Kasumi-1 (cell line): ENCODE measurements at regions not wholly inside any gene's neighbourhood (a gene's known extent, or its start where the extent isn't known, plus 50 kb on each side); places are given as distances from the start of the nearest gene placed in this dataset.
"Not testable (repeated sequence)": the region's sequence is repeated elsewhere in the genome, so short reads cannot be mapped to it uniquely, and the experiment has no call there.

Experiments
- DNase-seq, 2 experiments: peaks; one replicate each; lab custom pipeline; 2025; lab: John Stamatoyannopoulos, UW

- no peak for DNase-seq
Observed at GRCh38 chr4:178966644-178967043, 1524.4 kb upstream of the AGA start.

- no peak for DNase-seq
Observed at GRCh38 chr4:178970433-178971140, 1528.3 kb upstream of the AGA start.

DNA sequence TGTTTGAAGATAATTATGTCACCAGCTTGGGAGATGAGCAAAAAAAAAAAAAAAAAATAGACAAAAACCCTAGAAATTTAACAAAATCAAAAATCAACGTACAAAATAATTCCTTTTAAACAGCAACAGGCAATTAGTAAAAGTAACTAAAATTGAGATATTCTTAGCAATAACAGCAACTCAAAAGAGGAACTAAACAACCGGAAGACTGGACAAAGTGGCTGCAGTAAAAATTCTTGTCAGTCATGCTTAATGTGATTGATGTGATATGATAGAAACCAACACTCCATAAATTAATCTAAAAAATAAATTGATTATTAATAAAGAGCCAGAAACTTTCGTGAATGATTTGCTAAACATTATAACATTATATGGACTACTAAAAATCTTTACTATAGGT is 1534.6 kb upstream of the AGA start:
- DNase-seq: peak; percentile 45 to 60

DNA sequence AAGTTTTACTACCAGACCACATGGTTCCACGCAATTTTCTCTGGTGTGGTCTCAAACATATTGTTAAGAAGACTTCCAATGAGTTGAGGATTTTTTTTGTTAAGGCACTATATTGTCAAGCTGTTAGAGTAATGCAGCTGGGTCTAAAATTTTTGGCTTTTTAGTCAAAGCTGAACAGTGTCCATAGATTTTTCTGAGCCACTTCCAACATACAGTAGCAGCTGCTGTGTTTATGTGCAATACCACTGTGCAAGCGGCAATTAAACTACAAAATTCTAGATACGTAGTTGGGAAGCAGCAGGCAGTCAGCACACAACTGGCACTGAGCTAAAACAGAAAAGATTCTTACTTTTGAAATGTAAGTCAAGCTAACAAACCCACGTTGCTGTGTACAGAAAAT is 1551.1 kb upstream of the AGA start:
- DNase-seq: no peak

DNA sequence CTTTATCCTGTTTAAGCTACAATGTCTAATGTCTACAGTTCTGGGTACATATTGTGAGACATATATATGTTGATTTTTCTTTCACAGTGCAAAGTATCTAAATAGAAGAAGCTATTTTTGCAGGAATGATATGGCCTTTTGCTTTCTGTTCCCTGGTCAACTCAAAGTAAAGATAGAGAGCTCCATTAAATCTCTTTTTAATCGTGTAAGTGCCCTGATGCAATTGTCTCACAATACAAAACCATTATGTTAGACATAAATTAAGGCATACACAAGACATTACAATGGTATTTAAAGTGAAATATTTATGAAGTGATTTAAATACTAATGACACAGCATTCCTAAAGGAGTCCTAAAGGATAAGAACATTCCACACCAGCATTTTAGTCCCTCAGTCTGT is 1559.7 kb upstream of the AGA start:
- DNase-seq: no peak

DNA sequence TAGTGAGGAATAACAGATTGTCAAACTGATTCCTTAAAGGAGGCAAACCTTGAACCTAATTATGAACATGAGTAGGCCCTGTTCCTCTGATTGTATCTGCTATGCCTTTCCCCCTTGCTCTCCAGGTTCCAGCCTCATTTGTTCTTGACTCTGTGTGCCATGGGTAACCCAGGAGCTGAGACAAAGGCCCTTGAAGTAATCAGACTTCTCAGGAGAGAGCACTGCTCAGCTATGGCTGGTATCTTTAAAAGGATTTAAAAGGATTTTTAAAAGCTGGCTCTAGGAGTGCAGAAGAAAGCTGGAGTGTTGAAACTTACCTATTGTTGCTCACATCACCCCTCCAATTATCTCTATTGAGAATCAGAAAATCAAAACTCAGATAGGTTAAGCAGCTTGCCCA is 1565.5 kb upstream of the AGA start:
- no peak for DNase-seq

DNA sequence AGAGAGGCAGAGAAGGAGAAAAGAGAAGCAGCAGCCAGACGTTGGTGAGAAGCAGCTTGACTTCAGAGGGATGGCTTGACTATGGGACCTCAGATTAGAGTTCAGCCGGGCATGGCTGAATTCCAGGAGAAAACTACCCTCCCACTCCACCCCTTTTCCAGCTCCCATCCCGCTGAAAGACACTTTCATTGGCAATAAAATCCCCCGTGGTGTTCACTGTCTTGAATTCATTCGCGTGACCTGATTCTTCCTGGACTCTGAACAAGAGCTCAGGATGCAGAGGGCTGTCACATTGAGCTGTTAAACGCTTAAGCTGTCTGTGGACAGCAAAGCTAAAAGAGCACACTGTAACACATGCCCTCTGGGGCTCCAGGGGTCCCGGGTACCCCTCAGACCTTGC is 1575.3 kb upstream of the AGA start:
- DNase-seq: no peak

- DNase-seq: no peak
Observed at GRCh38 chr4:179027569-179027968, 1585.3 kb upstream of the AGA start.

GRCh38 chr4:179028321-179028720 is 1586.1 kb upstream of the AGA start:
- no peak for DNase-seq

GRCh38 chr4:179029683-179030082 is 1587.4 kb upstream of the AGA start:
- no peak for DNase-seq

GRCh38 chr4:179040259-179040658 is 1598.0 kb upstream of the AGA start:
- DNase-seq: no peak

DNA sequence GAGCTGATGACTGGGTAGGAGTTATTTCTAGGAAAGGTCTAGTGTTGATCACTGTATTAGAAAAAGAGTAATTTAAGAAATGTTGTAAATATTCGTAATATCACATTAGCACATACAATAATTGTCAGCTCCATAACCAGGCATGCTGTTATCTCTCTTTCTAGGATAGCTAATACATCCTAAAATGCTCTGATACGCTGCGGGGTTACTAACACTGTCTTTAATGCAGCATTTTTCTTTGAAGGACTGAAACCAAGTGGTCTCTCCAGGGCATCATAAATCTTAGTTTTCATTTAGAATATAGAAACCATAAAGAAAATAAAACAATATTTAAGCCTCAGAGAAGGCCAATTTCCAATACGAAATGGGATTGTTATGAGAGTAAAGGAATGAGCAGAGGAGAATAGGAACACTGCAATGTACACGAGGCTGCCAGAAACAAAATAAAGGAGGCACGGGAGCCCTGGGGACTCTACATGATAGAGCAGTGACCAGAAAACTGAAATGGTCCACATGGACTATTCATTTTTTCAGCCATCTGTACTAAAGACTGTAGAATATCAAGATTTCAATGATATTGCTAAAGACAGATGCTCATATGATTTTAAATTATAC is 1606.7 kb upstream of the AGA start:
- no peak for DNase-seq

- DNase-seq: no peak
Observed at GRCh38 chr4:179051206-179051605, 1609.0 kb upstream of the AGA start.

GRCh38 chr4:179059396-179059795 is 1617.2 kb upstream of the AGA start:
- no peak for DNase-seq

- not testable (repeated sequence) for DNase-seq
Observed at GRCh38 chr4:179066254-179066653, 1624.0 kb upstream of the AGA start.

DNA sequence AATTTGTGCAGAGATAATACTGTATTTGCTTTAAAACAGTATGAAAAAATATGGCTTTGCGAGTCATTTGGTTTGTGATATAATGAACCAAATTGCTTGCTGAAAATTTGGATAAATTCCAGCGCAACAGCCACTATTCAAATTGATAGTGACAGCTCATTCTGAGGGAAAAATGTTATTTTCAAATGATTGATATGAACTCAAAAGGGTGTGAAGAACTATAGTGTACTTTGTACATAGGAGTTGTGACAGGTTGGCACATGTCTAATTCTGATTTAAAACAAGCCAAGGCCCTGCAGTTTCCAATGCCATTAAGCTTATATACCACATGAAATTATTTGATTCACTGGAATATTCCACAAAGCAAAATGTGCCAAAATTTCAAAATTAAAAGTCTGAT is 1628.9 kb upstream of the AGA start:
- no peak for DNase-seq

- DNase-seq: no peak
Observed at GRCh38 chr4:179076865-179077264, 1634.6 kb upstream of the AGA start.

GRCh38 chr4:179095585-179096221 is 1653.5 kb upstream of the AGA start:
- DNase-seq: peak; percentile 36 to 49

DNA sequence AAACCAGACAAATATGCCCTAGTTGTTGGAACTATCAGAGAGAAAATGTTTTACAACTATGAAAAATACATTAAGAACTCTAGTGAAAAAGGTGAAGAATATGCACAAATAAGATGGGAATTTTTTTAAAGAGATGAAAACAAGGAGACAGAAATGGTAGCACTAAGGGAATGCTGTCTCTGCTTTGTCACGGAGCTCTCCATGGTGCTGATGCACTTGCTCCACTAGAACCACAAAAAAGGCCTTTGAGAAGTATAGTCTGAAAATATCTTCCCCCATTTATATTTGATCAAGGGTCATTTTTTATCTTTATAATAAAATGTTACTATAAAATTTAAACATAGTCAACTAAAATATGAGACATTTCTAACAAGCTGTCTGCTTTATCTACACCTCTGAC is 1655.5 kb upstream of the AGA start:
- peak; percentile 37 to 49 for DNase-seq

GRCh38 chr4:179110356-179110755 is 1668.1 kb upstream of the AGA start:
- no peak for DNase-seq

GRCh38 chr4:179110816-179111215 is 1668.6 kb upstream of the AGA start:
- no peak for DNase-seq

DNA sequence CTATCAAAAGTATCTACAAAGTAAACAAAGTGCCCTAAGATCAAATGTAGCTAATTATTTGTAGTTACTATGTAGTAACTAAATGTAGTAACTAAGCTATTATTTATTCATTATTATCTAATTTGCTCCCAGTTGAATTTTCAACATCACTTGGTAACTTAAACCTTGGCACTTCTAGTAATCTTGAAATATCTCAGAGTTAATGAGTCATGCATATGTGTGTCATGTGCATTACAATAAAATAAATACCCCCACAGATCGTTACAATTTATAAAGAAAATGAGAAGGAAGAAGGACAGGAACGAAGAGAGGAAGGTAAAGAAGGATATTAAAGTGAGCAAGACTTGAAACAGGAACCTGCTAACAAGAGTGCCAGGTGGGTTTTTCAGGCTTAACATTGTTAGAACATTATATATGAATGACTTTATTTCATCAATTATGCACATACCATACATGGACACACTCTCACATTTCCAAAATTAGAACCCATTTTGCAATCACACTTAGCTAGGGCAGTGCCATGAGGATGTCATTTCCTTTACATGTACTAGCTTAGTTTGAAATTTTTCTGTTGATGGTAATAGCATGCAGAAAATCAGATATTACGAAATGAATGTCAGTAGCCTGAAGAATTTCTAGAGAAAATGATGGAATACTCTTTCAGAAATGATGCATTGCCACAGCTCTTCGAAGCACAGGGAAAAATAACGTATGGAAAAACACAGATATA is 1670.4 kb upstream of the AGA start:
- no peak for DNase-seq

GRCh38 chr4:179114615-179115014 is 1672.4 kb upstream of the AGA start:
- DNase-seq: no peak
